Cerebellar cortex (tissue), 1 donor: ENCODE measurements at regions not wholly inside any gene's neighbourhood (a gene's known extent, or its start where the extent isn't known, plus 50 kb on each side); places are given as distances from the start of the nearest gene placed in this dataset.

ENCODE experiments used
- DNase-seq: peaks from one replicate; pipeline ENCODE4 v3.0.0-alpha.2; 2015; ENCODE audit warnings: low spot score

- no peak for DNase-seq
These were observed 88.7 kb upstream of the NAA20 start for GRCh38 chr20:19928328-19929011.

GRCh38 chr20:19929012-19929360 is 88.2 kb upstream of the NAA20 start:
- no peak for DNase-seq

GRCh38 chr20:19929481-19930145 is 87.5 kb upstream of the NAA20 start:
- no peak for DNase-seq

- DNase-seq = no peak
These were observed 86.7 kb upstream of the NAA20 start for GRCh38 chr20:19930426-19930825.

- DNase-seq = no peak
These were observed 84.9 kb upstream of the NAA20 start for GRCh38 chr20:19932170-19932667.

GRCh38 chr20:19934792-19935491 is 82.2 kb upstream of the NAA20 start:
- no peak for DNase-seq

GRCh38 chr20:19935842-19936241 is 81.3 kb upstream of the NAA20 start:
- no peak for DNase-seq

DNA sequence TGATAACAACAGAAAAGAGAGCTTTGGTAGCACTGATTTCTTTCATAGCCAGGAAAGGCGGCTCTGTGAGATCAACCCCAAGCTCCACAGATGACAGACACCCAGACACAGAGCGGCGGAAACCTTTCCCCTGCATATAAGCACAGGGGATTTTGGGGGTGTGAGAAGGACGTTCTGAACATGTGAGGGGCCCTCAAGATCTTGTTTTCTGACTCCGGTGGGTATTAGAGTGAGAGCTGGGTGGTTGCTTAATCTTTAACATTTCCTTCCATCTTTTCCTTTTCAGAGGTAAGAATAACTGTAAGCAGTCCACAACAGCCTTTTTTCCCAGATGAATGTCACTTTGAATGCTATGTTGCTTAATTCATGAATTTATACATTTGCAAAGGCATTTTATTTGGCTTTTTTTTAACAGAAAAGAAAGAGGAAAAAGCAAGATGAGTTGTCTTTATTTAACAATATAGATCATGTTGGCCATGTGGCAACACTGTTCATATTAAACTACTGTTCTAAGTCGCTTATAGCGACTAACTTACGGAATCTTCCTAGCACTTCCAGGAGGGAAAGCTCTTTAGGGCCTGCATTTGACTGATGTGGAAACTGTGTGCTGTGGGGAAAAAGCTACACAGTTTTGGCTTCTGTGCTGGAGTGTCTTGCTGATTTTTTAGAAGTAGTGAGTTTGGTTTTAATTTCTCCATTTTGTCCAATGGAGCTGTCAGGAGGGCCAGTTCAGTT is 80.5 kb upstream of the NAA20 start:
- DNase-seq = no peak

DNA sequence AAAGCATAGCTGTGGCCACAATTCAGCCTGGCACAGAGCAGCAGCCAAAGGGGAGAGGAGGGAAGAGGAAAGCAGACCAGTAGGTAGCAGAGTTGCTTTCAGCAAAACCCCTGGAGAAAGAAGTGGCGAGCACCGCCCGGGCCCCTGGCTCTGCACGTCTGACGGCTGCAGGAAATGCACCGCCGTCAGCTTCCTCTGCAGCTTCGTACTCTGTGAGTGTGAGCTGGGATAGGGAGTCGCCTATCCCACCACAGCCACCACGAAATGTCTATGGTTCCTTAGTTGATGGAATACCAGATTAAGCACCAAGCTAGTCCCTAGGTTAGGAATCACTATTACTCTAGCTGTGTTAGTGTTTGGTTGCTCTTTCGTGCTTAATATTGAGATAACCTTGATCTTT is 79.9 kb upstream of the NAA20 start:
- DNase-seq = no peak

DNA sequence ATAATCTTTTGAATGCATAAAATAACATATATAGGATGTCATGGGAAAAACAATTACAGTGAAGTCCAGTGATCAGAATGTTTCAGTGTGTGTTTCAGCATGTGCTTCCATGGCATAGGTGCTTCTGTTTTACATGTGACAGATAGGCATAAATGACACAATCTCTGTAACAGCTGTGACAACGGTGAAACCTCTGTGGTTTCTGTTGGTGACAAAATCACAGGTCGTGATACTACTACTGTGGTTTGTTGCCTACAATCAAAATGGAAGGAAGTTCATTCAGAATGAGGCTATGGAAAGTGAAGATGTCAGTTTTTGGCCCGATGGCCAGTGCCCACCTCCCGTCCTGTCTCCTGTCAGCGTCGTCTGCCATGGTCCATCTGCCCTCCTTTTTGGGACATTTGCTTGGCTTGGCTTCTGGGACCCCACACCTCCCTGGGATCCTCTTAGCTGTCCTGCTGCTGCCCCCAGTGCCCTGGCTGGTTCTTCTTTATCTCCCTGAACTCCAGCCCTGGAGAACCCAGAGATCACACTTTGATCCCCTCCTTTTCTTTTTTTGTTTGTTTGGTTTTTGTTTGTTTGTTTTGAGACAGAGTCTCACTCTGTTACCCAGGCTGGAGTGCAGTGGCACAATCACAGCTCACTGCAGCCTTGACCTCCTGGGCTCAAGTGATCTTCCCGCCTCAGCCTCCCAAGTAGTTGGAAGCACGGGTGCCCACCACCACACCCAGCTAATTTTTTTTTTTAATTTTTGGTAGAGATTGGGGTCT is 79.3 kb upstream of the NAA20 start:
- DNase-seq = no peak

DNA sequence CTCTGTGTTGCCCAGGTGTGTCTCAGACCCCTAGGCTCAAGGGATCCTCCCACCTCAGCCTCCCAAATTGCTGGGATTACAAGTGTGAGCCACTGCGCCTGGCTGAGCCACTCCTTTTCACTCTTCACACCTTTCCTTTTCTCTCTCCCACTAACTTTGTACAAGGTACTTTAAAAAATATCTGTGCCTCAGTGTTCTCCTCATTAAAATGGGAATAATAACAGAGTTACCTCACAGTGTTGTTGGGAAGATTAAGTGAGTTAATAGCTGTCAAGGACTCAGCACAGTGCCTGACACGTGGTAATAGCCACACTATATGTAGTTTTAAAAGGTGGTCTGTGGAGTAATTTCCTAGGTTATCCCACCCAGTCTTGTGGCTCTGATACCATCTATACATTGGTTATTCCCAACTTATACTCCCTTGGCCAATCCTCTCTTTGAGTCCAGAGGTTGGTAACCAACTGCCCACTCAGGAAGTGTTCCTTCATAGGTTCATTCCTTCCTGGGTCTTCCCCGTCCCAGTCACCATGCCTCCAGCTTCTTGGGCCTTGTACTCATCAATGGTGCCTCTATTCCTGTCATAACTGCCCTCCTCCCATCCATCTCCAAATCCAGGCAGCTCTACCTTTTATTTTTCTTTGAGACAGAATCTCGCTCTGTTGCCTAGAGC is 78.6 kb upstream of the NAA20 start:
- no peak for DNase-seq

DNA sequence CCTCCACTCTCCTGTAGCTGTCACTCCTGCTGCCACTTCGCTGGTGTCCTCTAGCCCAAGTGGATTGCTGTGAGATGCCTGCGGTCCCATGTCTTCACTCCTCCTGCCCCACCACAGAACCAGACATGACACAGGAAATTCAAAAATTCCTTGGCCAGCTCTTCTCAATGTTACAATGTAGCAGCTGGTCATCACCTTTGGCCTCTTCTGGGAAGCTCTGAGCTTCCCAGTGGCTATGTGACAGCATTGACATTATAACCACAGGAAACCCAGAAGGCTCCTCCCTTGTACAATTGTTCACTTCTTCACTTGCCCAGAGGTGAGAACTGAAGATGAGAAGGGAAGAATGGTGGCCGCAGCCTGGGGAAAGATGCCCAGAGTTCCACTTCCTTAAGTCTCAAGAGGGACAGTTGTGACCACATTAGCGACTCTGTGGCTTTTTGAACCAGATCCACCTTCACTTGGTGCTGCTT is 76.1 kb upstream of the NAA20 start:
- DNase-seq = no peak

DNA sequence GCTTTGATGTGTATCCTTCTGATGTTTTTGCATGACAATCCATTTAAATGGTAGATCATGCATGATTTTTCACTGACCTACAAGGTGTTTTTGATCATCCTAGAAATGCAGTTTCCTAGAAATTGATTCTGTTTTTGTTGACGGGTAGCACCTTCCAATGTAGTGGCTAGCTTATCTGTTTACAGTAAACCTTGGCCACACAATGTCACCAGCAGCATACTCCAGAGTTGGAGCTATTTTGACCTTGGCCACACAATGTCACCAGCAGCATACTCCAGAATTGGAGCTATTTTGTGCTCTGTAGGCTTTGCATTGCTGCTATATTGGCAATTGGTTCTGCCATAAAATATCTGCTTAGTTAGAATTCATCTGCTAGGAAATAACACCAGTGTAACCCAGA is 74.6 kb upstream of the NAA20 start:
- DNase-seq = no peak

DNA sequence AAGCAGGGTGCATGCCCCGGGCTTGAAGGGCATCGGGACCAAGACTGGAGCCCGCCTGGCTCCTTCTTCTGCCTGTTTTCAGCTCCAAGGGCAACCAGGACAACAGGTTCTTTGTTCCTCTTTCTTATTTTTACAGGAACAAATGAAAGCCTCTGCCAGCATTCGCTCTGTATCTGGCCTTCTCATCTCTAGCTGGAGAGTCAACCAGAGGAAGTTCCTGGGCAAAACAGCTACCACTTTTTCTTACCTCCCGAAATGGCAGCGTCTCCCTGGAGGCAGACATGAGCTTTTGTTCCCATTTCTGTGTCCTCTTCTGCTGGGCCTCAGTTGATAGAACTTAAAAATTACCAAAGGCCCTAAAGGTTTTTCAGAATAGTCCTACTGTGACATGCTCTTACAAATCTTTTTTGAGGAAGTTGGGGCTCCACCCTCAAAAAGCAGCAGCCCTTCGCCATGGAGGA is 74.1 kb upstream of the NAA20 start:
- no peak for DNase-seq

DNA sequence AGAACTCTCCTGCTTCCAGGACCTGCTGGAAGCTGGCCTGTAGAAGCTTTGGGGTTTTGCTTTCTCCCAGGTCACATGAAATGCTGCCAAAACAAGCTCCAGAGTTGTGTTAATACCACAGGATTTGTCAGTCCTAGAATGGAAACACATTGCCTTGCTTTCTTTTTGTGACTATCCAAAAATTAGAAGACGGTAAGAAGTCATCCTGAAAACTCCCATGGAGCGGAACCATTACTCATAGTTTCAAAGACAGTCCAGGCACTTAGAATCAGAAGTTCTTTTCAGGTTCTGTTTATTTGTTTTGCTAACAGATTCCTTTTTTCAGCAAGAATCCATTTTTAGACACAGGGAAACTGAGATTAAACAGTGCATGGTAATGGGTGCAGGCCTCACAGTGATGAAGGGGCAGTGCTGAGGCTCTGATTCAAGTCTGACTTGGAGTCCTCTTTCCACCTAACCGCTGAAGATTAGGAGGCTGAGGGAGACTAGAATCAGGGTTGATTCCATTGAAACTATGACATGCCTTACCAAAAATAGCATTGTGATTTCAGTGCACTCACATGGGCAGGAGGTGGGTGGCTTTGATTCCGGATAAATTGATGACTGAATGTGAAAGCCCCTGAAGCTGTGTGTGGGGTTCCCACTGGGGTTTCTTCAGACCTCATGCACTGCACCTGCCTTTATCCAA is 72.2 kb upstream of the NAA20 start:
- no peak for DNase-seq

GRCh38 chr20:19945732-19946670 is 71.2 kb upstream of the NAA20 start:
- no peak for DNase-seq

DNA sequence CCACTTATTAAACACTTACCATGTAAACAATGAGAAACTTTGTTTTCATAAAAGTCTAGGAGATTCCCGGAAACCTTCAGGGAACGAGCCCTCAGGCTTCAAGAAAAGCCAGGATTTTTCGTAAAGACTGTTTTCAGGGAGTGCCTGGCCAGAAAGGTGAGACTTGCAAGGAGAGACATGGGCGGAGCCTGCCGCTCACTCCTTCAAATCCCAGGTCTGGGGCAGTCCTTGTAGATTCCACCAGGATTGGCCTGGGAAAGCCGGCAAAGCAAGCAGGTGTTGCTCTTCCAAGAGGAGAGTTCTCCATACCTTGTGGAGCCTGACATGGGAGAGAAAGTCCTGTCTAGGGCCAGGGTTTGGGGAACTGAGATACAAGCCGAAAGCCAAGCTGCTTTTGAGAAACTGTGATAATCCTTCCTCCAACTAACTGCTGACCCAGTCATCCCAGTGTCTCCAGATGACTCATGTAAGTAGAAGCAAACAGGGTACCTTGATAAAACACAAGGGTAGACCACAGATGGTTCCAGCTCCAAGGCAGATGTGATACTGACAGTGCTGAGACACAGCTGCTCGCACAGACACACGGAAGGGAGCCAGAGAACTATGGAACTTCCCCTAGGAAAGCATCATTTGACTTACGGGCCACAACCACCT is 69.4 kb upstream of the NAA20 start:
- no peak for DNase-seq

DNA sequence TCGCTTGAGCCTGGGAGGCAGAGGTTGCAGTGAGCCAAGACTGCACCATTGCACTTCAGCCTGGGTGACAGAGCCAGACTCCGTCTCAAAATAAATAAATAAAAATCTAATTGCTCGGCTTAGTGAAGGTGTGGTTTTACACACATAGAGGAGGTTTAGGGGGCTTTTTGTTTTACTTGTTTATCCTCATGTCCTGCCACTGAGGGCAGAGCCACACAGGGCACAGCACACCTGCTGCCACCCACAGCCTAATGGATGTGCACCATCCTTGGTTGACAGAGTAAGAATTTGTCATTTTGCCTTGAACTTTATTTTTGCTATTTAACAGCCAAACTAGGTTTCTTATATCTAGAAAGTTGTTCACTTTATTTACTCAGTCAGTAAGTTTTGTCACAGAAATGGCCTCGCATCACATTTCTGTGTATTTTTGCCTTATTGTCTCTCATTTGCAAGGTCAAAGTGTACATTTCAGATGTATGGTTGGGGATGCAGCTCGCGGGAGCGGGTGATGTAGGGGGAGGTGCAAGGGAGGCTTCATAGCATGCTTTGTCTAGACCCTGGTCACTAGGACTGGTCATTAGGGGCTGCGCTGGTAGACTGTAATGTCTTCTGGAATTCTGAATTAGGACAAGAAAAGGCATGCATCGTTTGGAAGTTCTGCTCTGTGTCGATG is 67.8 kb upstream of the NAA20 start:
- DNase-seq = no peak
